ENCODE measurements at regions not wholly inside any gene's neighbourhood (a gene's known extent, or its start where the extent isn't known, plus 50 kb on each side); places are given as distances from the start of the nearest gene placed in this dataset.
A peak's percentile ranks its signal among the peaks of the same experiment; 100 is the strongest.

DNA sequence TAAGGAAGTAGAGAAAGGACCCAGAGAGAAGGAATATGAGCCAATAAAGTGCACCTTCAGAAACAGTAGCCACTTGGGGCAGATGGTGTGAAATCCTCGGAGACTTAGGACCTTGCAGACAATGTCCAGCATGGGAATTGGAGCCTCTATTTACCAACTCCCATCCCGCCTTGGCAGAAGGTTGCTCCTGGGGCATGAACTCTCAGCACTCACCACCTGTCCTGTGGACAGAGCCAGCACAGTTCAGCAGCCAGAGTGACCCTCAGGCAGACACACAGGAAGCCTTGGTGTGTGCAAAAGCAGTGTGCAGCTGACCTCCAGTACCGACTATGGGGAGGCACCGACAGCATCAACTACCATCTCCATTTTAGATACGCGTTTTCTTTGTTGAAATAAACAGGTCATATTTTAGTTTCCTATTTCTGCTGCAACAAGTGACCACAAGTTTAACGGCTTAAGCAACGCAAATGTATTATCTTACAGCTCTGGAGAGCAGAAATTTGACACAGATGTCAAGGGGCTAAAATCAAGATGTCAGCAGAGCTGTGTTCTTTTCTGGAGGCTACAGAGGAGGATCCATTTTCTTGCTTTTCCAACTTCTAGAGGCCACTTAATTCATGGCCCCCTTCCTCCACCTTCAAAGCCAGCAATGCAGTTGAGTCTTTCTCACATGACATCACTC, 428.1 kb downstream of the MED13L start:
- H3K4me3 ChIP-seq (ENCODE audit: low read depth, low read length), result no peak overlapping the region
- TF ChIP-seq, protein P1, sequence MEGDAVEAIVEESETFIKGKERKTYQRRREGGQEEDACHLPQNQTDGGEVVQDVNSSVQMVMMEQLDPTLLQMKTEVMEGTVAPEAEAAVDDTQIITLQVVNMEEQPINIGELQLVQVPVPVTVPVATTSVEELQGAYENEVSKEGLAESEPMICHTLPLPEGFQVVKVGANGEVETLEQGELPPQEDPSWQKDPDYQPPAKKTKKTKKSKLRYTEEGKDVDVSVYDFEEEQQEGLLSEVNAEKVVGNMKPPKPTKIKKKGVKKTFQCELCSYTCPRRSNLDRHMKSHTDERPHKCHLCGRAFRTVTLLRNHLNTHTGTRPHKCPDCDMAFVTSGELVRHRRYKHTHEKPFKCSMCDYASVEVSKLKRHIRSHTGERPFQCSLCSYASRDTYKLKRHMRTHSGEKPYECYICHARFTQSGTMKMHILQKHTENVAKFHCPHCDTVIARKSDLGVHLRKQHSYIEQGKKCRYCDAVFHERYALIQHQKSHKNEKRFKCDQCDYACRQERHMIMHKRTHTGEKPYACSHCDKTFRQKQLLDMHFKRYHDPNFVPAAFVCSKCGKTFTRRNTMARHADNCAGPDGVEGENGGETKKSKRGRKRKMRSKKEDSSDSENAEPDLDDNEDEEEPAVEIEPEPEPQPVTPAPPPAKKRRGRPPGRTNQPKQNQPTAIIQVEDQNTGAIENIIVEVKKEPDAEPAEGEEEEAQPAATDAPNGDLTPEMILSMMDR (IDR thresholded peaks at IDR 0.05; ENCODE audit: control insufficient read depth, extremely low read depth, insufficient read depth), result no peak
- no peak for DNase-seq (ENCODE audit: low read depth)

DNA sequence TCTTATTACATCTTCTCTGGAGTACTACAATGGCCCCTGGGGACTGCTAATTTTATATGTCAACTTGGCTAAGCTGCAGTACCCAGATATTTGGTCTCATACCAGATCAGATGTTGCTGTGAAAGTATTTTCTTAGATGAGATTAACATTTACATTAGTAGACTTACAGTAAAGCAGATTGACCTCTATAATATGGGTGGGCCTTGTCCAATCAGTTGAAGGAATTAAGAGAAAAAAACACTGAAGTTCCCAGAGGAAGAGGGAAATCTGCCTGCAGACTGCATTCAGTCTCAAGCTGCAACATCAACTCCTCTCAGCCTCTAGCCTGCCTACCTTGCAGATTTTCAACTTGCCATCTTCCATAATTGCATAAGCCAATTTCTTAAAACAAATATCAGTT, 430.1 kb downstream of the MED13L start:
- TF ChIP-seq, protein P1 (IDR thresholded peaks at IDR 0.05; ENCODE audit: control insufficient read depth, extremely low read depth, insufficient read depth), result no peak
- H3K4me3 ChIP-seq (ENCODE audit: low read depth, low read length), result no peak overlapping the region
- no peak for DNase-seq (ENCODE audit: low read depth)

DNA sequence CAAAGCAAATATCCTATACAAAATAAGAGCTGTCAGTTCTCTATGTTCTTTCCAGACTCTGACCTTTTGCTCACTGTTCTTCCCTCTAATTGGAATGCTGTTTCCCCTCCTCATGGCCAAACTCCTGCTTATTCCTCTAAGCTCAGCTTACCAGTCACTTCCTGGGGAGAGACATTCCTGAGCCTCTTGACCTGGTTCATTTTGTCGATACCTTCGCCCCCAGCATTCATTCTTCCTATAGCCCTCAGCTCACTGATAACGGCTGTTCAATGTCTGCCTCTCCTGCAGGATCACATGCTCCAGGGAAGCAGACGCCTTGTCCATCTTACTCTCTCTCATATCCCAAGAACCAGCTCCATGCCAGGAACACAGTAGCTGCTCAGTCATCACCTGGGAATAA, 431.0 kb downstream of the MED13L start:
- TF ChIP-seq, protein P1 (IDR thresholded peaks at IDR 0.05; ENCODE audit: control insufficient read depth, extremely low read depth, insufficient read depth), result no peak
- no peak for DNase-seq (ENCODE audit: low read depth)

DNA sequence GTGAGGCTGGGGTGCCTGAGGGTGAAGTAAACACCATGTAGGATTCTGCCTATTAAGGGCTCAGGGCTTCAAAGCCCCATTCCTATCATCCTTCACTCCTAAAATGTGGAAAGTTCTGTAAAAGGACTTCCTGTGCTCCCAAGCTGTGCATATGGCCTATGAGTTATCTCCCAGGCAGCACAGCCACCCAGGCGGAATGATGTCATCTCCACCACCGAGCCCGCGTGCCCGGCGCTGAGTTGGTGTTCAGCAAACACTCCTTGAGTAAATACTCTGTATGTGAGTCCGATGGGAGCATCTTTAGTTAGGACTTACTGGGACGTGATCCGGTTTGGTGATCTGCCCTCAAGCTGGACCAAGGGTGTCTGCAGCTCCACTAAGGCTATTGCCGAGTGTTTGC, 437.3 kb downstream of the MED13L start:
- peak; percentile 25 for DNase-seq (ENCODE audit: low read depth)
- H3K4me3 ChIP-seq (ENCODE audit: low read depth, low read length), result no peak overlapping the region
- TF ChIP-seq, protein P1 (IDR thresholded peaks at IDR 0.05; ENCODE audit: control insufficient read depth, extremely low read depth, insufficient read depth), result no peak

More for the DNA sequence above, 431.0 kb downstream of the MED13L start:
- H3K4me3 ChIP-seq (ENCODE audit: low read depth, low read length), result no peak overlapping the region

DNA sequence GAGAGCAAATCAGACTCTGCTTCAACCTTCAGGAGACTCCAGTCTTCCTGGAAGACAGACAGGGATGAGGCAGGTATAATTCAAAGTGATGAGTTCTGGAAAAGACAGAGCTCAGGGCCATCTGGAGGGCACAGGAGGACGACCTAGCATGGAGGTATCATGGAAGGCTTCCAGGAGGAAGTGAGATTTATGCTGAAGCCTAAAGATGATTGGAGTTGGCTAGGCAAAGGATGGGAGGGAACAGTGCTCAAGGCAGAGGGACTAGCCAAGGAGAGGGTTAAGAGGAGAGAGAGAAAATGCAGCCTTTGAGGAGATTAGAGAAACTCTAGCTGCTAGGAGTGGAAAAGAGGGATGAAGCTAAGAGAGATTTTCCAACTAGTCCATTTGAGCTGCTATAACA, 438.5 kb downstream of the MED13L start:
- DNase-seq (ENCODE audit: low read depth), result no peak
- TF ChIP-seq, protein P1 (IDR thresholded peaks at IDR 0.05; ENCODE audit: control insufficient read depth, extremely low read depth, insufficient read depth), result no peak
- no peak overlapping the region for H3K4me3 ChIP-seq (ENCODE audit: low read depth, low read length)

DNA sequence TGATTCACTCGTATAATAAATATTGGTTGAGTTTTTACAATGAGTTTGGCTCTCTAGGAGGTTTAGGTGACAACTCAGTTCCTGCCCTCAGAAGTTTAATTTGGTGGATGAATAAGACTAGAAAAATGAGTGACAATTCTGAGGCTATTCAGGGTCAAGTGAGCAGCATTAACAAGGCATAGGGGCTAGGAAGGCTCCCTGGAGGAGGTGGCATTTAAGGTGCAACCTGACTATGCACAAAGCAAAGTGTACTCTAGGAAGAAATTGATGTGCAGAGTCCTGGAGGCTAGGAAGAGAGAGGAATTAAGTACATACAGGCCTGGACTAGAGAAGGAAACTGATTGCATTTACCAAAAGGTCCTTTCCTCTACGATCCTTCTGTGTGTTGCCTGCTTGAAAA, 440.3 kb downstream of the MED13L start:
- DNase-seq (ENCODE audit: low read depth), result no peak
- TF ChIP-seq, protein P1 (IDR thresholded peaks at IDR 0.05; ENCODE audit: control insufficient read depth, extremely low read depth, insufficient read depth), result no peak
- H3K4me3 ChIP-seq (ENCODE audit: low read depth, low read length), result no peak overlapping the region

DNA sequence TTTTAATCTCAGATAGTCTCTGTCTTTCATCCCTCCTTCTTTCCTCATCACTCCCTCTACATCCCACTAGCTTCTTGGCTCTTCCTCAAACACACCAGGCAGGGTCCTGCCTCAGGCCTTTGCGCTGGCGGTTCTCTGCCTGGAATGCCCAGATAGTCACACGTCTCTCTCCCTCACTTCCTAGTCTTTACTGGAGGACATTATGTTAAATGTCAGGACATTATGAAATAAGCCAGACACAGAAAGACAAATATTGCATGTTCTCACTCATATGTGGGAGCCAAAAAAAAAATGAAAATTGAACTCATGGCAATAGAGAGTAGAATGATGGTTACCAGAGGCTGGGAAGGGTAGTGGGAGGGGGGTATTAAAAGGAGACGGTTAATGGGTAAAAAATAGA, 442.0 kb downstream of the MED13L start:
- no peak overlapping the region for H3K4me3 ChIP-seq (ENCODE audit: low read depth, low read length)
- DNase-seq (ENCODE audit: low read depth), result no peak
- TF ChIP-seq, protein P1 (IDR thresholded peaks at IDR 0.05; ENCODE audit: control insufficient read depth, extremely low read depth, insufficient read depth), result no peak
